Large intestine (tissue), 3 donors: ENCODE measurements at regions not wholly inside any gene's neighbourhood (a gene's known extent, or its start where the extent isn't known, plus 50 kb on each side); places are given as distances from the start of the nearest gene placed in this dataset.

Source experiments
- DNase-seq, 2 donors: peaks; one replicate each; pipeline versions ENCODE4 v3.0.0 to v3.0.0-alpha.2; 2013
- H3K27ac ChIP-seq: one replicate; pipeline ENCODE4 v1.5.1; 2013; ENCODE audit warnings: low read length
- H3K27me3 ChIP-seq: 2 replicates; pipeline ENCODE4 v1.6.1; 2013; ENCODE audit warnings: low read length; ENCODE audit not compliant: control insufficient read depth, insufficient read depth
- H3K36me3 ChIP-seq: 2 replicates; pipeline ENCODE4 v1.6.1; 2013; ENCODE audit warnings: low read length; ENCODE audit not compliant: control insufficient read depth, insufficient read depth
- H3K4me1 ChIP-seq: one replicate; pipeline ENCODE4 v1.6.1; 2013; ENCODE audit warnings: low read length; ENCODE audit not compliant: control insufficient read depth, insufficient read depth
- H3K4me3 ChIP-seq: one replicate; pipeline ENCODE4 v1.5.1; 2013; ENCODE audit warnings: low read length
- H3K9me3 ChIP-seq: one replicate; pipeline ENCODE4 v1.6.1; 2013; ENCODE audit warnings: mild to moderate bottlenecking, low read depth, low read length, moderate library complexity; ENCODE audit not compliant: control insufficient read depth
- WGBS: methylation state at CpG from one replicate; pipeline ENCODE4 v1.1.5; 2013; ENCODE audit warnings: low lambda C conversion rate; ENCODE audit not compliant: insufficient coverage; 5-methylcytosine and 5-hydroxymethylcytosine counted together

GRCh38 chr3:111471831-111472230, 70.2 kb upstream of the CD96 start:
- DNase-seq = no peak
- no CpG with 5 or more reads among the region's 2 CpGs for WGBS
- Histone ChIP-seq H3K4me1 (no peaks in the 10 kb centered on the region), H3K27me3 (no peaks in the 10 kb centered on the region), H3K4me3 (no peak overlapping the region), H3K36me3 (no peaks in the 10 kb centered on the region), H3K27ac (no peak overlapping the region), H3K9me3 (no peaks in the 10 kb centered on the region)

- Histone ChIP-seq H3K36me3 (no peaks in the 10 kb centered on the region), H3K4me1 (no peaks in the 10 kb centered on the region), H3K4me3 (no peak overlapping the region), H3K27me3 (no peaks in the 10 kb centered on the region), H3K9me3 (no peaks in the 10 kb centered on the region), H3K27ac (no peak overlapping the region)
- no peak for DNase-seq
- 86% methylated on average over 3 of the region's 4 CpGs for WGBS
Measured at GRCh38 chr3:111472556-111472955, 69.4 kb upstream of the CD96 start.

GRCh38 chr3:111473550-111473949, 68.4 kb upstream of the CD96 start:
- Histone ChIP-seq H3K9me3 (no peaks in the 10 kb centered on the region), H3K4me1 (no peaks in the 10 kb centered on the region), H3K36me3 (no peaks in the 10 kb centered on the region), H3K27ac (no peak overlapping the region), H3K27me3 (no peaks in the 10 kb centered on the region), H3K4me3 (no peak overlapping the region)
- WGBS = no CpG with 5 or more reads among the region's 2 CpGs
- DNase-seq = no peak

GRCh38 chr3:111476701-111477100, 65.3 kb upstream of the CD96 start:
- WGBS = 100% methylated on average over 1 of the region's 3 CpGs

GRCh38 chr3:111480091-111480490, 61.9 kb upstream of the CD96 start:
- H3K9me3 ChIP-seq = no peaks in the 10 kb centered on the region
- H3K27me3 ChIP-seq = no peaks in the 10 kb centered on the region
- WGBS = no CpG with 5 or more reads among the region's 1 CpG
- H3K27ac ChIP-seq = no peak overlapping the region
- H3K36me3 ChIP-seq = no peaks in the 10 kb centered on the region
- no peak overlapping the region for H3K4me3 ChIP-seq
- H3K4me1 ChIP-seq = no peaks in the 10 kb centered on the region
- DNase-seq = no peak

More at GRCh38 chr3:111476701-111477100, 65.3 kb upstream of the CD96 start:
- no peak overlapping the region for H3K27ac ChIP-seq
- H3K9me3 ChIP-seq = no peaks in the 10 kb centered on the region
- DNase-seq = no peak
- H3K4me3 ChIP-seq = no peak overlapping the region
- H3K4me1 ChIP-seq = no peaks in the 10 kb centered on the region
- H3K27me3 ChIP-seq = no peaks in the 10 kb centered on the region
- H3K36me3 ChIP-seq = no peaks in the 10 kb centered on the region

GRCh38 chr3:111481551-111481950, 60.4 kb upstream of the CD96 start:
- H3K9me3 ChIP-seq = no peaks in the 10 kb centered on the region
- no peak overlapping the region for H3K4me3 ChIP-seq
- no peaks in the 10 kb centered on the region for H3K27me3 ChIP-seq
- no peaks in the 10 kb centered on the region for H3K36me3 ChIP-seq
- no peaks in the 10 kb centered on the region for H3K4me1 ChIP-seq
- H3K27ac ChIP-seq = no peak overlapping the region
- no peak for DNase-seq

- H3K4me1 ChIP-seq = no peaks in the 10 kb centered on the region
- no peak overlapping the region for H3K27ac ChIP-seq
- no CpG with 5 or more reads among the region's 1 CpG for WGBS
- H3K4me3 ChIP-seq = no peak overlapping the region
- no peaks in the 10 kb centered on the region for H3K27me3 ChIP-seq
- H3K9me3 ChIP-seq = no peaks in the 10 kb centered on the region
- no peaks in the 10 kb centered on the region for H3K36me3 ChIP-seq
- no peak for DNase-seq
Measured at GRCh38 chr3:111482574-111482973, 59.4 kb upstream of the CD96 start.

- 90% methylated on average over 1 of the region's 1 CpG for WGBS
- Histone ChIP-seq H3K36me3 (no peaks in the 10 kb centered on the region), H3K9me3 (no peaks in the 10 kb centered on the region), H3K4me3 (no peak overlapping the region), H3K4me1 (no peaks in the 10 kb centered on the region), H3K27me3 (no peaks in the 10 kb centered on the region), H3K27ac (no peak overlapping the region)
- DNase-seq = no peak
Measured at GRCh38 chr3:111485086-111485485, 56.9 kb upstream of the CD96 start.
